RPMI8226 (cell line): ENCODE measurements at regions not wholly inside any gene's neighbourhood (a gene's known extent, or its start where the extent isn't known, plus 50 kb on each side); places are given as distances from the start of the nearest gene placed in this dataset.

Source experiments
- DNase-seq: peaks from one replicate; pipeline ENCODE4 v3.0.0-alpha.2; 2015

- DNase-seq: peak; percentile 80
Observed at GRCh38 chr9:22508354-22508753, 61.7 kb downstream of the DMRTA1 start.

GRCh38 chr9:22508790-22509189 is 62.2 kb downstream of the DMRTA1 start:
- peak; percentile 36 for DNase-seq

- DNase-seq: peak; percentile 65
Observed at GRCh38 chr9:22512495-22512894, 65.9 kb downstream of the DMRTA1 start.

GRCh38 chr9:22514871-22515270 is 68.2 kb downstream of the DMRTA1 start:
- no peak for DNase-seq

GRCh38 chr9:22522206-22522740 is 75.6 kb downstream of the DMRTA1 start:
- no peak for DNase-seq

- no peak for DNase-seq
Observed at GRCh38 chr9:22528485-22528884, 81.9 kb downstream of the DMRTA1 start.

GRCh38 chr9:22529426-22530199 is 83.0 kb downstream of the DMRTA1 start:
- DNase-seq: no peak

GRCh38 chr9:22535780-22536179 is 89.2 kb downstream of the DMRTA1 start:
- no peak for DNase-seq

GRCh38 chr9:22537721-22538120 is 91.1 kb downstream of the DMRTA1 start:
- DNase-seq: no peak

- DNase-seq: no peak
Observed at GRCh38 chr9:22548625-22549024, 102.0 kb downstream of the DMRTA1 start.

- no peak for DNase-seq
Observed at GRCh38 chr9:22574740-22575139, 128.1 kb downstream of the DMRTA1 start.

GRCh38 chr9:22580788-22581187 is 134.2 kb downstream of the DMRTA1 start:
- DNase-seq: no peak

- DNase-seq: no peak
Observed at GRCh38 chr9:22582221-22582620, 135.6 kb downstream of the DMRTA1 start.

- DNase-seq: no peak
Observed at GRCh38 chr9:22588918-22589317, 142.3 kb downstream of the DMRTA1 start.

- DNase-seq: no peak
Observed at GRCh38 chr9:22590336-22591033, 143.9 kb downstream of the DMRTA1 start.

- no peak for DNase-seq
Observed at GRCh38 chr9:22595805-22596204, 149.2 kb downstream of the DMRTA1 start.

- DNase-seq: no peak
Observed at GRCh38 chr9:22617156-22617555, 170.5 kb downstream of the DMRTA1 start.

- DNase-seq: no peak
Observed at GRCh38 chr9:22622815-22623214, 176.2 kb downstream of the DMRTA1 start.

- no peak for DNase-seq
Observed at GRCh38 chr9:22623236-22623635, 176.6 kb downstream of the DMRTA1 start.

- DNase-seq: no peak
Observed at GRCh38 chr9:22625540-22625939, 178.9 kb downstream of the DMRTA1 start.

GRCh38 chr9:22643541-22643940 is 196.9 kb downstream of the DMRTA1 start:
- DNase-seq: no peak

GRCh38 chr9:22645893-22646292 is 199.3 kb downstream of the DMRTA1 start:
- no peak for DNase-seq

GRCh38 chr9:22649384-22649783 is 202.8 kb downstream of the DMRTA1 start:
- no peak for DNase-seq

- no peak for DNase-seq
Observed at GRCh38 chr9:22650145-22650544, 203.5 kb downstream of the DMRTA1 start.
